Immature natural killer cell (primary cell): ENCODE measurements at regions not wholly inside any gene's neighbourhood (a gene's known extent, or its start where the extent isn't known, plus 50 kb on each side); places are given as distances from the start of the nearest gene placed in this dataset.

ENCODE experiments used
- DNase-seq, 3 donors: peaks; one replicate each; pipeline ENCODE4 v3.0.0; 2022; ENCODE audit warnings: mixed read lengths in 1 of 3
- H3K27ac Mint-ChIP-seq, 6 donors: one replicate each; pipeline ENCODE4 v1.8.0; 2020; ENCODE audit warnings: mixed read lengths in 6 of 6, mild to moderate bottlenecking in 5 of 6, inconsistent platforms in 4 of 6, moderate library complexity in 3 of 6
- H3K27me3 Mint-ChIP-seq, 3 donors: one replicate each; pipeline ENCODE4 v1.8.0; 2020 to 2021; ENCODE audit warnings: low read depth in 3 of 3, mild to moderate bottlenecking in 3 of 3, mixed read lengths in 3 of 3, moderate library complexity in 3 of 3, inconsistent platforms in 1 of 3
- H3K36me3 Mint-ChIP-seq, 3 donors: one replicate each; pipeline ENCODE4 v1.8.0; 2020; ENCODE audit warnings: mixed read lengths in 3 of 3, inconsistent platforms in 2 of 3, mild to moderate bottlenecking in 2 of 3
- H3K4me1 Mint-ChIP-seq, 2 donors: one replicate each; pipeline ENCODE4 v1.8.0; 2020; ENCODE audit warnings: inconsistent platforms in 2 of 2, mild to moderate bottlenecking in 2 of 2, mixed read lengths in 2 of 2, moderate library complexity in 1 of 2
- H3K4me3 Mint-ChIP-seq, 5 donors: one replicate each; pipeline ENCODE4 v1.8.0; 2020; ENCODE audit warnings: mild to moderate bottlenecking in 5 of 5, mixed read lengths in 5 of 5, inconsistent platforms in 3 of 5, moderate library complexity in 3 of 5
- H3K9me3 Mint-ChIP-seq, 6 donors: one replicate each; pipeline ENCODE4 v1.8.0; 2020; ENCODE audit warnings: mild to moderate bottlenecking in 6 of 6, mixed read lengths in 6 of 6, inconsistent platforms in 4 of 6, moderate library complexity in 3 of 6

DNA sequence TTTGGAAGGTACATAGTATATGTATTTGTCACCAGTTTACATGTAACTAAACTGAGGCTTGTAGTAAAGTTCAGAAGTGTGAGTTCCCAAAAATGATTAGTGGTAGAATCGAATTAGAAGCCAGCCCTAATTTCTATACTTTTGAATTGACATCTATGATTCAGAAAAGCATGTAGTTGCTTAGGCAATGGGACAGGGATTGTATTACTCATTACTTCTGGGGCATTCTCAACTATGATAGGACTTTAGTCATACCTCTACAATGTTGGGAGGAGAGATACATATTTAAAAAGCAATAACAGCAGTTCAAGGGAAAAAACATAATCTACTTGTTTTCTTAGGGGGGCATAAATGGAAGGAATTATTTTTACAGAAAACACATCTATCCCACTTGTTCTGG, 277.9 kb upstream of the E2F7 start:
- H3K4me1 Mint-ChIP-seq: no peaks in the 10 kb centered on the region

DNA sequence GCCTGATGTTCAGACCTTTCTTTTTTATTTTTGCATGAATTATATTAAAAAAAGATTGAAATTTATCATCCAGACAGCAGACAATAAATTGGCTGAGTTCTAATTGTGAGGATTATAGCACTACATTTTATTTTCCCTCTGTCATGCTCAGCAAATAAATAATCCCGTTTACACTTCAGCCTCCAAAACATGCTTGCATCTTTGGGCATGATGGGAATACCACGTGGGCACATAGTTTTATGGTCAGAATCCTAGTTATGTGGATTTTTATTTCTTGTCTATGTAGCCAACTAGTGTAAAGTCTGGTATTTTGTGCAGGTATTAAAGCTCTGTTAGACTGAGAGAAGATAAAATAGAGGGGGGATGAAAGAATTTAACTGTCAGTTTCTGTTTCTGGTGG, 276.9 kb upstream of the E2F7 start:
- Mint-ChIP-seq H3K36me3 (no peaks in the 10 kb centered on the region), H3K27me3 (peaks cover 0 to 2% (median 2%) of the 10 kb centered on the region in 3 donors), H3K9me3 (peaks cover 0 to 3% (median 0%) of the 10 kb centered on the region in 6 donors), H3K27ac (no peak overlapping the region), H3K4me1 (no peaks in the 10 kb centered on the region), H3K4me3 (no peak overlapping the region)
- no peak for DNase-seq

More for the DNA sequence above, 277.9 kb upstream of the E2F7 start:
- H3K36me3 Mint-ChIP-seq: no peaks in the 10 kb centered on the region
- no peak for DNase-seq
- peaks cover 0 to 3% (median 0%) of the 10 kb centered on the region in 6 donors for H3K9me3 Mint-ChIP-seq
- peaks cover 0 to 2% (median 0%) of the 10 kb centered on the region in 3 donors for H3K27me3 Mint-ChIP-seq
- H3K27ac Mint-ChIP-seq: no peak overlapping the region
- H3K4me3 Mint-ChIP-seq: no peak overlapping the region

GRCh38 chr12:77339610-77340009, 274.2 kb upstream of the E2F7 start:
- Mint-ChIP-seq H3K36me3 (no peaks in the 10 kb centered on the region), H3K27ac (no peak overlapping the region), H3K4me3 (no peak overlapping the region), H3K9me3 (peaks cover 0 to 4% (median 0%) of the 10 kb centered on the region in 6 donors), H3K4me1 (no peaks in the 10 kb centered on the region), H3K27me3 (peaks cover 0 to 4% (median 2%) of the 10 kb centered on the region in 3 donors)
- no peak for DNase-seq

GRCh38 chr12:77337362-77337761, 272.0 kb upstream of the E2F7 start:
- H3K4me3 Mint-ChIP-seq: no peak overlapping the region
- no peak overlapping the region for H3K27ac Mint-ChIP-seq
- no peaks in the 10 kb centered on the region for H3K36me3 Mint-ChIP-seq
- peaks cover 0 to 4% (median 0%) of the 10 kb centered on the region in 6 donors for H3K9me3 Mint-ChIP-seq
- no peaks in the 10 kb centered on the region for H3K4me1 Mint-ChIP-seq
- peaks cover 0 to 4% (median 2%) of the 10 kb centered on the region in 3 donors for H3K27me3 Mint-ChIP-seq
- no peak for DNase-seq

DNA sequence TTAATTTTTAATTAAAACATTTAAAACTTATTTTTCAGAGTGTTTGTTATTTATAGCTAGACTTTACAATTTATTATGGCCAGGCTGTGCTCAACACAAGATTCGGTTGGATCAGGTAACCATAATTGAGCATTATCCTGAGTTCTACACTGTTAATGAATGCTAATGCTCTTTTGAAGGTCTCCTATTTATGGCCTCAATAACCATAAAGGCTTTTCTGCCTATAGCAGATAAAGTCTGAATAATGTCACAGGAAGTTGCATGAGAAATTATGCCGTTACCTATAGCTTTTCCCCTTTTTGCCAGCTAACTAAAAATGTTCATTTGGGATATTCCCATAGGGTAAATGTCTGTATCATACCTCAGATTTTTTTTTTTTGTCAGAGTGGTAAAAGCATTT, 269.4 kb upstream of the E2F7 start:
- H3K27ac Mint-ChIP-seq: no peak overlapping the region
- no peaks in the 10 kb centered on the region for H3K36me3 Mint-ChIP-seq
- no peak overlapping the region for H3K4me3 Mint-ChIP-seq
- peaks cover 0 to 4% (median 2%) of the 10 kb centered on the region in 3 donors for H3K27me3 Mint-ChIP-seq
- H3K9me3 Mint-ChIP-seq: peaks cover 0 to 4% (median 0%) of the 10 kb centered on the region in 6 donors
- no peaks in the 10 kb centered on the region for H3K4me1 Mint-ChIP-seq
- DNase-seq: no peak

DNA sequence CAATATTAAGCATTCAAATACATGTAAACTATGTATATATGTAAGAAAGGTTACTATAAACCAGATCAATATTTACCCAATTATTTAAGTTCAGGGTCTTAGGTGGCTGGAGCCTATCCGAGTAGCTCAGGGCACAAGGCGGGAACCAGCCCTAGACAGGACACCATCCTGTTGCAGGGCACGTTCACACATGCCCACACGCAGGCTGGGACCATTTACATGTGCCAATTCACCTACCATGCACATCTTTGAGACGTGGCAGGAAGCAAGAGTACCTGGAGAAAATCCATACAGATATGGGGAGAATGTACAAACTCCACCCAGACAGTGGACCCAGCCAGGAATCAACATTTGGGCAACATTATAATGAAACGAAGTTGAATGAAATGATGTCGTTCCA, 263.0 kb upstream of the E2F7 start:
- H3K36me3 Mint-ChIP-seq: peaks cover 0 to 5% (median 3%) of the 10 kb centered on the region in 3 donors
- H3K9me3 Mint-ChIP-seq: peaks cover 3 to 8% (median 6%) of the 10 kb centered on the region in 6 donors
- no peak for DNase-seq
- no peak overlapping the region for H3K27ac Mint-ChIP-seq
- peaks cover 3 to 9% of the 10 kb centered on the region in 2 donors for H3K4me1 Mint-ChIP-seq
- H3K27me3 Mint-ChIP-seq: peaks cover 2 to 8% (median 4%) of the 10 kb centered on the region in 3 donors
- H3K4me3 Mint-ChIP-seq: no peak overlapping the region

GRCh38 chr12:77325511-77326236, 260.3 kb upstream of the E2F7 start:
- no peak overlapping the region for H3K27ac Mint-ChIP-seq
- H3K9me3 Mint-ChIP-seq: peaks cover 6 to 13% (median 7%) of the 10 kb centered on the region in 6 donors
- peak overlapping the region in 2 of 5 donors; percentile 35 to 68 for H3K4me3 Mint-ChIP-seq
- peaks cover 0 to 5% (median 3%) of the 10 kb centered on the region in 3 donors for H3K36me3 Mint-ChIP-seq
- peaks cover 4 to 8% (median 5%) of the 10 kb centered on the region in 3 donors for H3K27me3 Mint-ChIP-seq
- H3K4me1 Mint-ChIP-seq: peaks cover 3 to 9% of the 10 kb centered on the region in 2 donors
- DNase-seq: no peak

GRCh38 chr12:77324763-77325468, 259.5 kb upstream of the E2F7 start:
- Mint-ChIP-seq H3K27me3 (peaks cover 4 to 9% (median 8%) of the 10 kb centered on the region in 3 donors), H3K36me3 (peaks cover 0 to 5% (median 3%) of the 10 kb centered on the region in 3 donors), H3K4me3 (peak overlapping the region in 4 of 5 donors; percentile 16 to 51 (median 40)), H3K4me1 (peaks cover 3 to 9% of the 10 kb centered on the region in 2 donors), H3K9me3 (peaks cover 6 to 13% (median 7%) of the 10 kb centered on the region in 6 donors), H3K27ac (no peak overlapping the region)
- DNase-seq: no peak

DNA sequence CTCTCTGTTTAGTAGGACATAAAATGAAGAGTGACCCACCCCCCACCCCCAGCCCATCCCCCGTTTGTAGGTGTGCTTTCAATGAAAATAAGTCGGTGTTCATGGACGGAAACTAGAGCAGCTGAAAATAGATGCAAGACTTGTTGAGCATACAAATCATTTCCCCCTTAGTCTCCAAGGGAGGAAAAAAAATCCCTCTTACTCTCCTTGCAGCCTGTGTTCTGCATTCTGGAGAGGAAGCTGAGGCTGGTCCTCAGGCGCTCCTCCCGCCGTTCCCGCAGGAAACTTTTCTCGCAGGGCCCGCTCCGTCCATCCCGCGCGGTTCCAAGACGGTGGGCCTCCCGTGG, 259.0 kb upstream of the E2F7 start:
- DNase-seq: no peak
- Mint-ChIP-seq H3K4me1 (peaks cover 3 to 9% of the 10 kb centered on the region in 2 donors), H3K27me3 (peaks cover 4 to 9% (median 8%) of the 10 kb centered on the region in 3 donors), H3K4me3 (peak overlapping the region in 1 of 5 donors; percentile 42), H3K27ac (no peak overlapping the region), H3K9me3 (peaks cover 6 to 13% (median 7%) of the 10 kb centered on the region in 6 donors), H3K36me3 (peaks cover 0 to 5% (median 3%) of the 10 kb centered on the region in 3 donors)

- no peak for DNase-seq
- H3K36me3 Mint-ChIP-seq: peaks cover 0 to 5% (median 3%) of the 10 kb centered on the region in 3 donors
- H3K4me1 Mint-ChIP-seq: peaks cover 3 to 9% of the 10 kb centered on the region in 2 donors
- peaks cover 6 to 13% (median 7%) of the 10 kb centered on the region in 6 donors for H3K9me3 Mint-ChIP-seq
- H3K27ac Mint-ChIP-seq: no peak overlapping the region
- H3K27me3 Mint-ChIP-seq: peaks cover 4 to 8% (median 8%) of the 10 kb centered on the region in 3 donors
- H3K4me3 Mint-ChIP-seq: peak overlapping the region in 2 of 5 donors; percentile 14 to 42
Observed at GRCh38 chr12:77323788-77324415, 258.5 kb upstream of the E2F7 start.

GRCh38 chr12:77319166-77319565, 253.8 kb upstream of the E2F7 start:
- Mint-ChIP-seq H3K36me3 (no peaks in the 10 kb centered on the region), H3K27ac (no peak overlapping the region), H3K4me3 (no peak overlapping the region), H3K9me3 (peaks cover 0 to 7% (median 2%) of the 10 kb centered on the region in 6 donors), H3K27me3 (peaks cover 0 to 8% (median 0%) of the 10 kb centered on the region in 3 donors), H3K4me1 (no peaks in the 10 kb centered on the region)
- no peak for DNase-seq

GRCh38 chr12:77315407-77315806, 250.0 kb upstream of the E2F7 start:
- Mint-ChIP-seq H3K4me3 (no peak overlapping the region), H3K27ac (no peak overlapping the region), H3K9me3 (peaks cover 0 to 5% (median 0%) of the 10 kb centered on the region in 6 donors), H3K27me3 (peaks cover 0 to 4% (median 0%) of the 10 kb centered on the region in 3 donors), H3K4me1 (no peaks in the 10 kb centered on the region), H3K36me3 (no peaks in the 10 kb centered on the region)
- no peak for DNase-seq

DNA sequence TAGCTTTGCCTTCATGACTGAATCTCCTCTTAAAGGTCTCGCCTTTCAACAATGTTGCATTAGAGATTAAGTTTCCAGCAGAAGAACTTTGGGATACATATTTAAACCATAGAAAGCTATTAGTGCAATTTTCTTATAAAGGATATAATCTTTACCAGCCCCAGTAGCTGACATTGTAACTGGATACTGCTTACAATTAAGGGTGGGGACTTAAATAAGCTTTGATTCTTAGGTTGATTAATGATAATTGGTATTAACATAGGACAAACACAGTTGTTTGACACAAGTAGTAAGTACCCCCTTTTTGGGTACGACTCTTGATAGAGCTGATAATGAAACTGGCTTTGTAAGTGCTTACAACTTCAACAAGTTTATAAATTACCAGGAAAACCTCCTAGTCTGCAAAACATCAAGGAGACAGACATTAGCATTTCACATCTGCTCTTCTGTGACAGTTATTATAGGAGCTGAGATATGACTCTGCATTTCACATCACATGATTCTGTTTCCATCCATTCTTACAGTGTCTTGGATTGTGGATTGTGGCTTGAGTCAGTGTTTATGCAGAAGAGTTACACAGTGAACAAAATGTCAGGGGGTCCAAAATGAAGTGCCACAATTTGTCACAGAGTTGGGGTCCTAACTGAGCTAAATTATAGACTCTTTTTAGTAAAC, 249.1 kb upstream of the E2F7 start:
- Mint-ChIP-seq H3K4me1 (no peaks in the 10 kb centered on the region), H3K9me3 (peaks cover 0 to 5% (median 0%) of the 10 kb centered on the region in 6 donors), H3K27ac (no peak overlapping the region), H3K27me3 (peaks cover 0 to 1% (median 0%) of the 10 kb centered on the region in 3 donors), H3K4me3 (no peak overlapping the region), H3K36me3 (no peaks in the 10 kb centered on the region)
- DNase-seq: no peak
